Right cardiac atrium (tissue), 5 donors: ENCODE measurements at regions not wholly inside any gene's neighbourhood (a gene's known extent, or its start where the extent isn't known, plus 50 kb on each side); places are given as distances from the start of the nearest gene placed in this dataset.

Source experiments
- ATAC-seq, 2 donors: fragments of 200-7000 bp; cut with Tn5 transposase; one replicate each; pipeline versions ENCODE4 v1.8.0 to v1.9.1; 2020; ENCODE audit warnings: moderate library complexity in 2 of 2, mild to moderate bottlenecking in 1 of 2
- DNase-seq, 3 donors: peaks; one replicate each; pipeline ENCODE4 v3.0.0-alpha.2; 2020
- H3K27ac ChIP-seq: one replicate; pipeline ENCODE4 v1.5.1; 2013; ENCODE audit warnings: mild to moderate bottlenecking, low read length, control low read depth, moderate library complexity
- H3K27me3 ChIP-seq: one replicate; pipeline ENCODE4 v1.6.1; 2013; ENCODE audit not compliant: control insufficient read depth, insufficient read depth
- H3K4me1 ChIP-seq: one replicate; pipeline ENCODE4 v1.6.1; 2013; ENCODE audit warnings: low read length; ENCODE audit not compliant: control insufficient read depth, insufficient read depth
- H3K4me3 ChIP-seq: one replicate; pipeline ENCODE4 v1.5.1; 2013; ENCODE audit warnings: low read length, control low read depth
- H3K9me3 ChIP-seq: one replicate; pipeline ENCODE4 v1.6.1; 2013; ENCODE audit warnings: low read length; ENCODE audit not compliant: control insufficient read depth
- WGBS: extraction: QIAGEN DNeasy Blood & Tissue Kit; methylation state at CpG from one replicate; pipeline ENCODE4 v1.1.7; 2013; 5-methylcytosine and 5-hydroxymethylcytosine counted together
- intact Hi-C, 4 donors: fragments of 100-400 bp; cut with DNase I; formaldehyde crosslinking; loops; one replicate each; pipeline versions ENCODE4 v1.11.0 to v1.14.0; 2022 to 2023
- donor health status: healthy with polysubstance abuse.
- donor health status: DM: no; HTN: yes; CAD: no.
- donor health status: DM: no; HTN: no; CAD: no.
- donor health status: DM: no; HTN: yes; CAD: no; lungs with severe emphysema.
- donor health status: DM: yes; HTN: yes; CAD: no.

- no peak for ATAC-seq
- H3K27ac ChIP-seq, result no peak overlapping the region
- H3K4me3 ChIP-seq, result no peak overlapping the region
- DNase-seq, result no peak
- H3K4me1 ChIP-seq, result no peaks in the 10 kb centered on the region
- H3K9me3 ChIP-seq, result no peaks in the 10 kb centered on the region
- WGBS, result 82% methylated on average over 2 of the region's 2 CpGs
- intact Hi-C loops, result no loop called here
- H3K27me3 ChIP-seq, result no peaks in the 10 kb centered on the region
These were observed 225.0 kb upstream of the ARHGEF26 start for GRCh38 chr3:153896197-153896596.

GRCh38 chr3:153897025-153897723, 224.0 kb upstream of the ARHGEF26 start:
- intact Hi-C loops, result no loop called here
- H3K27me3 ChIP-seq, result no peaks in the 10 kb centered on the region
- no peak overlapping the region for H3K27ac ChIP-seq
- ATAC-seq, result no peak
- no peak overlapping the region for H3K4me3 ChIP-seq
- whole genome bisulfite sequencing, result 68% methylated on average over 3 of the region's 3 CpGs
- H3K4me1 ChIP-seq, result no peaks in the 10 kb centered on the region
- no peaks in the 10 kb centered on the region for H3K9me3 ChIP-seq
- DNase-seq, result no peak

GRCh38 chr3:153897842-153898241, 223.3 kb upstream of the ARHGEF26 start:
- H3K27me3 ChIP-seq, result no peaks in the 10 kb centered on the region
- intact Hi-C loops, result no loop called here
- H3K27ac ChIP-seq, result no peak overlapping the region
- H3K9me3 ChIP-seq, result no peaks in the 10 kb centered on the region
- H3K4me3 ChIP-seq, result no peak overlapping the region
- H3K4me1 ChIP-seq, result no peaks in the 10 kb centered on the region
- ATAC-seq, result no peak
- no peak for DNase-seq

GRCh38 chr3:153901152-153901551, 220.0 kb upstream of the ARHGEF26 start:
- no peaks in the 10 kb centered on the region for H3K4me1 ChIP-seq
- H3K27me3 ChIP-seq, result no peaks in the 10 kb centered on the region
- intact Hi-C loops, result no loop called here
- no peak overlapping the region for H3K4me3 ChIP-seq
- no peaks in the 10 kb centered on the region for H3K9me3 ChIP-seq
- 94% methylated on average over 2 of the region's 2 CpGs for WGBS
- ATAC-seq (no peak), DNase-seq (no peak)
- H3K27ac ChIP-seq, result no peak overlapping the region

GRCh38 chr3:153901991-153902390, 219.2 kb upstream of the ARHGEF26 start:
- ATAC-seq (no peak), DNase-seq (no peak)
- no peak overlapping the region for H3K4me3 ChIP-seq
- H3K27me3 ChIP-seq, result no peaks in the 10 kb centered on the region
- H3K27ac ChIP-seq, result no peak overlapping the region
- intact Hi-C loops, result no loop called here
- WGBS, result 79% methylated on average over 3 of the region's 3 CpGs
- H3K4me1 ChIP-seq, result no peaks in the 10 kb centered on the region
- H3K9me3 ChIP-seq, result no peaks in the 10 kb centered on the region

GRCh38 chr3:153903430-153903829, 217.8 kb upstream of the ARHGEF26 start:
- Histone ChIP-seq H3K27ac (no peak overlapping the region), H3K9me3 (no peaks in the 10 kb centered on the region), H3K27me3 (no peaks in the 10 kb centered on the region), H3K4me1 (no peaks in the 10 kb centered on the region), H3K4me3 (no peak overlapping the region)
- no peak for DNase-seq
- ATAC-seq, result no peak
- intact Hi-C loops, result no loop called here

GRCh38 chr3:153906366-153906765, 214.8 kb upstream of the ARHGEF26 start:
- WGBS, result 61% methylated on average over 2 of the region's 2 CpGs
- Histone ChIP-seq H3K9me3 (no peaks in the 10 kb centered on the region), H3K4me1 (no peaks in the 10 kb centered on the region), H3K27me3 (no peaks in the 10 kb centered on the region), H3K4me3 (no peak overlapping the region), H3K27ac (no peak overlapping the region)
- intact Hi-C loops, result no loop called here
- ATAC-seq (no peak), DNase-seq (no peak)

- H3K9me3 ChIP-seq, result no peaks in the 10 kb centered on the region
- intact Hi-C loops, result no loop called here
- H3K27ac ChIP-seq, result no peak overlapping the region
- DNase-seq (no peak), ATAC-seq (no peak)
- H3K27me3 ChIP-seq, result no peaks in the 10 kb centered on the region
- H3K4me3 ChIP-seq, result no peak overlapping the region
- no peaks in the 10 kb centered on the region for H3K4me1 ChIP-seq
- 75% methylated on average over 1 of the region's 1 CpG for WGBS
These were observed 210.8 kb upstream of the ARHGEF26 start for GRCh38 chr3:153910387-153910786.

GRCh38 chr3:153911116-153911515, 210.1 kb upstream of the ARHGEF26 start:
- 94% methylated on average over 2 of the region's 2 CpGs for WGBS
- Histone ChIP-seq H3K9me3 (no peaks in the 10 kb centered on the region), H3K27ac (no peak overlapping the region), H3K27me3 (no peaks in the 10 kb centered on the region), H3K4me1 (no peaks in the 10 kb centered on the region), H3K4me3 (no peak overlapping the region)
- intact Hi-C loops, result no loop called here
- ATAC-seq (no peak), DNase-seq (no peak)

- Histone ChIP-seq H3K27me3 (no peaks in the 10 kb centered on the region), H3K27ac (no peak overlapping the region), H3K9me3 (no peaks in the 10 kb centered on the region), H3K4me1 (no peaks in the 10 kb centered on the region), H3K4me3 (no peak overlapping the region)
- intact Hi-C loops, result no loop called here
- ATAC-seq (no peak), DNase-seq (no peak)
- WGBS, result 61% methylated on average over 1 of the region's 1 CpG
These were observed 201.4 kb upstream of the ARHGEF26 start for GRCh38 chr3:153919773-153920172.

GRCh38 chr3:153921826-153922225, 199.4 kb upstream of the ARHGEF26 start:
- intact Hi-C loops, result no loop called here
- no peak for DNase-seq

GRCh38 chr3:153925841-153926514, 195.2 kb upstream of the ARHGEF26 start:
- no peak for DNase-seq
- ATAC-seq, result no peak
- no peaks in the 10 kb centered on the region for H3K4me1 ChIP-seq
- H3K27me3 ChIP-seq, result no peaks in the 10 kb centered on the region
- H3K9me3 ChIP-seq, result no peaks in the 10 kb centered on the region
- intact Hi-C loops, result no loop called here
- no peak overlapping the region for H3K4me3 ChIP-seq
- no peak overlapping the region for H3K27ac ChIP-seq
- 94% methylated on average over 2 of the region's 2 CpGs for WGBS

More at GRCh38 chr3:153921826-153922225, 199.4 kb upstream of the ARHGEF26 start:
- Histone ChIP-seq H3K4me3 (no peak overlapping the region), H3K4me1 (no peaks in the 10 kb centered on the region), H3K9me3 (no peaks in the 10 kb centered on the region), H3K27me3 (no peaks in the 10 kb centered on the region), H3K27ac (no peak overlapping the region)
- no peak for ATAC-seq
